ENCODE measurements at regions not wholly inside any gene's neighbourhood (a gene's known extent, or its start where the extent isn't known, plus 50 kb on each side); places are given as distances from the start of the nearest gene placed in this dataset.

DNA sequence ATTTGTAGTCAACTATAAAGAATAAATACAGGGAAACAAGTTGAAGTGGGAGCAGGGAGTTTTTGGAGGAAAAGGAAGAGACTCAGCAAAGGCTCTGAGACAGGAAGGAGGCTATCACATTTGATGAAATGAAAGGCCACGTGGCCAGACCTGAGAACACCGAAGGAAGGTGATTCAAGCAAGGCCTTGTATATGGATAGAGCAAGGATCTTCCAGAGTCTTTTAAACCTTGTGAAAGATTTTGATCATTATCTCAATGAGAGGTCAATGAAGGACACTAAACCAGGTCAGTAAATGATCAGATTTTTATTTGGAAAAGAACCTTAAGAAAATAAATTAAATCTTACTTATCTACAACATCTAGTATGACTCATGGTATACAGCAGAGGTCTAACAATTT, 523.5 kb downstream of the SLC16A7 start:
- TF ChIP-seq FOXA1 (IDR thresholded peaks at IDR 0.05) (no peak), FOXM1 (IDR thresholded peaks at IDR 0.05; ENCODE audit: borderline replicate concordance) (no peak), BHLHE40 (IDR thresholded peaks at IDR 0.05; ENCODE audit: borderline replicate concordance) (no peak), HDGF (IDR thresholded peaks at IDR 0.05; ENCODE audit: borderline replicate concordance) (no peak), CTBP1 (IDR thresholded peaks at IDR 0.05; ENCODE audit: borderline replicate concordance) (no peak), TARDBP (IDR thresholded peaks at IDR 0.05) (no peak), FOXK2 (IDR thresholded peaks at IDR 0.05) (no peak), SP1 (IDR thresholded peaks at IDR 0.05) (no peak), SUZ12 (IDR thresholded peaks at IDR 0.05) (no peak), L3MBTL2 (conservative IDR thresholded peaks at IDR 0.05) (no peak), NFRKB (IDR thresholded peaks at IDR 0.05) (no peak)
- TF ChIP-seq, protein P1, sequence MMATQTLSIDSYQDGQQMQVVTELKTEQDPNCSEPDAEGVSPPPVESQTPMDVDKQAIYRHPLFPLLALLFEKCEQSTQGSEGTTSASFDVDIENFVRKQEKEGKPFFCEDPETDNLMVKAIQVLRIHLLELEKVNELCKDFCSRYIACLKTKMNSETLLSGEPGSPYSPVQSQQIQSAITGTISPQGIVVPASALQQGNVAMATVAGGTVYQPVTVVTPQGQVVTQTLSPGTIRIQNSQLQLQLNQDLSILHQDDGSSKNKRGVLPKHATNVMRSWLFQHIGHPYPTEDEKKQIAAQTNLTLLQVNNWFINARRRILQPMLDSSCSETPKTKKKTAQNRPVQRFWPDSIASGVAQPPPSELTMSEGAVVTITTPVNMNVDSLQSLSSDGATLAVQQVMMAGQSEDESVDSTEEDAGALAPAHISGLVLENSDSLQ (IDR thresholded peaks at IDR 0.05) = no peak

Measured in HEK293T (cell line).